OCI-LY1 (cell line): ENCODE measurements at regions not wholly inside any gene's neighbourhood (a gene's known extent, or its start where the extent isn't known, plus 50 kb on each side); places are given as distances from the start of the nearest gene placed in this dataset.

Experiments
- H2AFZ ChIP-seq: fragments of 200-600 bp; sonication (generic), shearing (Covaris generic); 2 replicates; pipeline ENCODE4 v1.6.0; 2014; ENCODE audit warnings: antibody characterized with exemption, mild to moderate bottlenecking, low read length
- H3F3A ChIP-seq: fragments of 200-600 bp; sonication (generic), shearing (Covaris generic); 2 replicates; pipeline ENCODE4 v1.6.0; 2014; ENCODE audit warnings: mild to moderate bottlenecking, antibody characterized with exemption, low read length, moderate library complexity; ENCODE audit not compliant: insufficient read depth
- H3K27ac ChIP-seq: fragments of 200-600 bp; sonication (generic); 2 replicates; pipeline ENCODE4 v1.5.1; 2014; ENCODE audit warnings: low read length, mixed run types, mild to moderate bottlenecking, low read depth; ENCODE audit not compliant: poor library complexity, severe bottlenecking
- H3K27me3 ChIP-seq: fragments of 200-600 bp; sonication (generic); 2 replicates; pipeline ENCODE4 v1.6.0; 2014; ENCODE audit warnings: antibody characterized with exemption, mild to moderate bottlenecking, low read length, moderate library complexity; ENCODE audit not compliant: insufficient read depth
- H3K36me3 ChIP-seq: fragments of 200-600 bp; sonication (generic); 2 replicates; pipeline ENCODE4 v1.6.1; 2014; ENCODE audit warnings: mild to moderate bottlenecking, antibody characterized with exemption, low read length, moderate library complexity, mixed read lengths; ENCODE audit not compliant: insufficient read depth
- H3K4me1 ChIP-seq: fragments of 200-600 bp; sonication (generic); 2 replicates; pipeline ENCODE4 v1.5.1; 2014; ENCODE audit warnings: mild to moderate bottlenecking, low read length, moderate library complexity; ENCODE audit not compliant: insufficient read depth, severe bottlenecking
- H3K4me2 ChIP-seq: fragments of 200-600 bp; sonication (generic), shearing (Covaris generic); 2 replicates; pipeline ENCODE4 v1.6.1; 2014; ENCODE audit warnings: low read length
- H3K4me3 ChIP-seq: fragments of 200-600 bp; sonication (generic); 2 replicates; pipeline ENCODE4 v1.5.1; 2014; ENCODE audit warnings: low read length, low read depth, mild to moderate bottlenecking, mixed read lengths; ENCODE audit not compliant: poor library complexity, severe bottlenecking
- H3K79me2 ChIP-seq: fragments of 200-600 bp; shearing (Covaris generic); 2 replicates; pipeline ENCODE4 v1.6.1; 2016; ENCODE audit warnings: mixed run types, low read length, mixed read lengths; ENCODE audit not compliant: insufficient read depth
- H3K9ac ChIP-seq: fragments of 200-600 bp; sonication (generic), shearing (Covaris generic); 2 replicates; pipeline ENCODE4 v1.6.1; 2014; ENCODE audit warnings: mild to moderate bottlenecking, low read length, mixed read lengths
- H3K9me2 ChIP-seq: fragments of 200-600 bp; sonication (generic), shearing (Covaris generic); 2 replicates; pipeline ENCODE4 v1.6.1; 2014; ENCODE audit warnings: low read depth, mild to moderate bottlenecking, low read length, mixed read lengths
- H3K9me3 ChIP-seq: fragments of 200-600 bp; shearing (Covaris generic); 2 replicates; pipeline ENCODE4 v1.6.1; 2014; ENCODE audit warnings: low read length, mixed read lengths
- H4K20me1 ChIP-seq: fragments of 200-600 bp; sonication (generic), shearing (Covaris generic); 2 replicates; pipeline ENCODE4 v1.6.0; 2016; ENCODE audit warnings: mild to moderate bottlenecking, low read length; ENCODE audit not compliant: insufficient read depth
- EZH2 ChIP-seq: fragments of 200-600 bp; sonication (generic), shearing (Covaris generic); IDR thresholded peaks from 2 replicates; pipeline ENCODE4 v1.8.0; 2017; ENCODE audit warnings: borderline replicate concordance, mixed run types, mild to moderate bottlenecking, antibody characterized with exemption, low read length, moderate library complexity, mixed read lengths
- TF ChIP-seq, protein P1 (sequence below): fragments of 200-600 bp; sonication (generic), shearing (Covaris generic); IDR thresholded peaks from 2 replicates; pipeline ENCODE4 v1.5.1; 2017; ENCODE audit warnings: mild to moderate bottlenecking, antibody characterized with exemption, low read length, moderate library complexity, mixed read lengths

GRCh38 chr18:78849046-78849445, 130.6 kb upstream of the SALL3 start:
- no peaks in the 10 kb centered on the region for H3K79me2 ChIP-seq
- no peak for TF ChIP-seq EZH2
- TF ChIP-seq, protein P1, sequence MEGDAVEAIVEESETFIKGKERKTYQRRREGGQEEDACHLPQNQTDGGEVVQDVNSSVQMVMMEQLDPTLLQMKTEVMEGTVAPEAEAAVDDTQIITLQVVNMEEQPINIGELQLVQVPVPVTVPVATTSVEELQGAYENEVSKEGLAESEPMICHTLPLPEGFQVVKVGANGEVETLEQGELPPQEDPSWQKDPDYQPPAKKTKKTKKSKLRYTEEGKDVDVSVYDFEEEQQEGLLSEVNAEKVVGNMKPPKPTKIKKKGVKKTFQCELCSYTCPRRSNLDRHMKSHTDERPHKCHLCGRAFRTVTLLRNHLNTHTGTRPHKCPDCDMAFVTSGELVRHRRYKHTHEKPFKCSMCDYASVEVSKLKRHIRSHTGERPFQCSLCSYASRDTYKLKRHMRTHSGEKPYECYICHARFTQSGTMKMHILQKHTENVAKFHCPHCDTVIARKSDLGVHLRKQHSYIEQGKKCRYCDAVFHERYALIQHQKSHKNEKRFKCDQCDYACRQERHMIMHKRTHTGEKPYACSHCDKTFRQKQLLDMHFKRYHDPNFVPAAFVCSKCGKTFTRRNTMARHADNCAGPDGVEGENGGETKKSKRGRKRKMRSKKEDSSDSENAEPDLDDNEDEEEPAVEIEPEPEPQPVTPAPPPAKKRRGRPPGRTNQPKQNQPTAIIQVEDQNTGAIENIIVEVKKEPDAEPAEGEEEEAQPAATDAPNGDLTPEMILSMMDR = no peak
- H3K36me3 ChIP-seq = no peaks in the 10 kb centered on the region
- no peak overlapping the region for H3K27ac ChIP-seq
- no peaks in the 10 kb centered on the region for H3K9me3 ChIP-seq
- no peaks in the 10 kb centered on the region for H3F3A ChIP-seq
- H3K9me2 ChIP-seq = no peaks in the 10 kb centered on the region
- no peak overlapping the region for H3K4me3 ChIP-seq
- no peak overlapping the region for H3K4me2 ChIP-seq
- H3K4me1 ChIP-seq = no peaks in the 10 kb centered on the region
- no peaks in the 10 kb centered on the region for H3K27me3 ChIP-seq
- H3K9ac ChIP-seq = no peak overlapping the region
- no peak overlapping the region for H2AFZ ChIP-seq
- no peaks in the 10 kb centered on the region for H4K20me1 ChIP-seq

GRCh38 chr18:78849458-78849857, 130.2 kb upstream of the SALL3 start:
- no peaks in the 10 kb centered on the region for H3F3A ChIP-seq
- no peaks in the 10 kb centered on the region for H3K4me1 ChIP-seq
- no peaks in the 10 kb centered on the region for H3K27me3 ChIP-seq
- no peaks in the 10 kb centered on the region for H3K9me3 ChIP-seq
- no peak overlapping the region for H2AFZ ChIP-seq
- H3K9me2 ChIP-seq = no peaks in the 10 kb centered on the region
- H3K4me3 ChIP-seq = no peak overlapping the region
- no peak overlapping the region for H3K9ac ChIP-seq
- H3K27ac ChIP-seq = no peak overlapping the region
- no peaks in the 10 kb centered on the region for H3K36me3 ChIP-seq
- H3K79me2 ChIP-seq = no peaks in the 10 kb centered on the region
- H4K20me1 ChIP-seq = no peaks in the 10 kb centered on the region
- no peak for TF ChIP-seq EZH2
- TF ChIP-seq, protein P1 = no peak
- H3K4me2 ChIP-seq = no peak overlapping the region

- no peaks in the 10 kb centered on the region for H3K27me3 ChIP-seq
- no peak overlapping the region for H3K27ac ChIP-seq
- no peaks in the 10 kb centered on the region for H3F3A ChIP-seq
- TF ChIP-seq, protein P1 = no peak
- TF ChIP-seq EZH2 = no peak
- H3K4me3 ChIP-seq = no peak overlapping the region
- H4K20me1 ChIP-seq = no peaks in the 10 kb centered on the region
- H3K4me2 ChIP-seq = no peak overlapping the region
- H3K9me2 ChIP-seq = no peaks in the 10 kb centered on the region
- no peak overlapping the region for H3K9ac ChIP-seq
- H3K4me1 ChIP-seq = no peaks in the 10 kb centered on the region
- H3K9me3 ChIP-seq = no peaks in the 10 kb centered on the region
- H3K79me2 ChIP-seq = no peaks in the 10 kb centered on the region
- H2AFZ ChIP-seq = no peak overlapping the region
- H3K36me3 ChIP-seq = no peaks in the 10 kb centered on the region
Measured at GRCh38 chr18:78853341-78853740, 126.3 kb upstream of the SALL3 start.
